OCI-LY1 (cell line): ENCODE measurements at regions not wholly inside any gene's neighbourhood (a gene's known extent, or its start where the extent isn't known, plus 50 kb on each side); places are given as distances from the start of the nearest gene placed in this dataset.

ENCODE experiments used
- CTCF ChIP-seq: fragments of 200-600 bp; sonication (generic), shearing (Covaris generic); IDR thresholded peaks from 2 replicates; pipeline ENCODE4 v1.5.1; 2017; ENCODE audit warnings: mild to moderate bottlenecking, antibody characterized with exemption, low read length, moderate library complexity, mixed read lengths
- EZH2 ChIP-seq: fragments of 200-600 bp; sonication (generic), shearing (Covaris generic); IDR thresholded peaks from 2 replicates; pipeline ENCODE4 v1.8.0; 2017; ENCODE audit warnings: borderline replicate concordance, mixed run types, mild to moderate bottlenecking, antibody characterized with exemption, low read length, moderate library complexity, mixed read lengths

DNA sequence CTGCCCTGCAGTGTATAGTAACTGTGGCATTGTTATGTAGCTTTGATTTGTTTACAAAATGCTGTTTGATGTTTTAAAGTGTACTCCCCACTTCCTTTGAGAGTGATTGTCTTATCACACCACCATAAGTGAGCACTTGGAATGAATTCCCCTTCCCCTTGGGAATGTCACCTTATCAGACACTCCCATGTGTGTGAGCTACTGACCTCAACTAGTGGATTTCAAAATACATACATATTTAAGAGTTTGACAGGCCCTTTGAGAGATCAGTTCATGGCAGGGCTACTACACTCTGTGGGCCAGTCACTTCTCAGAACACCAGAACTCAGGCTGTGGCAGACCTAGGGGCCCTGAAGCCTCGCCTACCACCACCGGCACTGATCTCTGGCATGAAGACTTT is 547.6 kb downstream of the NR2F2 start:
- TF ChIP-seq CTCF: no peak
- no peak for TF ChIP-seq EZH2
